ENCODE measurements at regions not wholly inside any gene's neighbourhood (a gene's known extent, or its start where the extent isn't known, plus 50 kb on each side); places are given as distances from the start of the nearest gene placed in this dataset.
A peak's percentile ranks its signal among the peaks of the same experiment; 100 is the strongest.

- Histone ChIP-seq H3K4me3 (replicated peaks in 1 of 3; ENCODE audit: low read depth in 2 of 3, low read length in 3 of 3) (peak overlapping the region in 1 of 3 experiments; percentile 52), H4K20me1 (ENCODE audit: insufficient read depth, low read length) (no peaks in the 10 kb centered on the region), H3K79me2 (ENCODE audit: insufficient read depth, low read length) (no peaks in the 10 kb centered on the region), H3K9ac (ENCODE audit: insufficient read depth, low read length, poor library complexity, severe bottlenecking) (peak overlapping the region; percentile 42), H3K9me3 (replicated peaks in 1 of 2; ENCODE audit: control insufficient read depth in 1 of 2, insufficient read depth in 1 of 2, low read length in 2 of 2) (no peaks in the 10 kb centered on the region), H3K36me3 (replicated peaks in 1 of 2; ENCODE audit: control insufficient read depth in 1 of 2, insufficient read depth in 2 of 2, low read length in 2 of 2) (no peaks in the 10 kb centered on the region), H3K27ac (ENCODE audit: low read depth in 1 of 2, low read length in 2 of 2) (peak overlapping the region; percentile 11 to 68), H2AFZ (ENCODE audit: insufficient read depth, low read depth, low read length, poor library complexity, severe bottlenecking) (peak overlapping the region; percentile 66), H3K27me3 (ENCODE audit: control insufficient read depth in 2 of 2, insufficient read depth in 2 of 2, low read length in 2 of 2) (no peaks in the 10 kb centered on the region), H3K4me2 (replicated peaks; ENCODE audit: extremely low read depth, low read length, poor library complexity, severe bottlenecking) (peak overlapping the region; percentile 69), H3K4me1 (ENCODE audit: control insufficient read depth in 1 of 2, insufficient read depth in 2 of 2, low read length in 2 of 2) (peaks cover 31 to 35% of the 10 kb centered on the region in 2 donors)
- 12% methylated on average over 9 of the region's 9 CpGs for WGBS (ENCODE audit: insufficient coverage)
- H3K27me3 Mint-ChIP-seq (ENCODE audit: low read depth in 3 of 3) = peaks cover 2 to 15% (median 14%) of the 10 kb centered on the region in 3 donors
- H3K27ac Mint-ChIP-seq = peak overlapping the region; percentile 65 to 89 (median 71)
- peak overlapping the region; percentile 77 to 89 for H3K4me3 Mint-ChIP-seq
- no peak for TF ChIP-seq CTCF (IDR thresholded peaks at IDR 0.05)
- DNase-seq = no peak
- peaks cover 45% of the 10 kb centered on the region for H3K4me1 Mint-ChIP-seq
- no peaks in the 10 kb centered on the region for H3K9me3 Mint-ChIP-seq
- intact Hi-C loops (cut with micrococcal nuclease) = no loop called here
- no peaks in the 10 kb centered on the region for H3K36me3 Mint-ChIP-seq
These were observed 79.8 kb upstream of the MEF2A start for GRCh38 chr15:99485992-99486370.

- H3K27me3 Mint-ChIP-seq (ENCODE audit: low read depth in 3 of 3) = peaks cover 2 to 15% (median 14%) of the 10 kb centered on the region in 3 donors
- peak overlapping the region in 1 of 2 donors; percentile 68 for H3K27ac ChIP-seq (ENCODE audit: low read depth in 1 of 2, low read length in 2 of 2)
- peak overlapping the region in 6 of 7 donors; percentile 11 to 75 (median 64) for H3K27ac Mint-ChIP-seq
- peak in 2 of 3 donors; percentile 64 to 72 for DNase-seq
- H3K4me3 ChIP-seq (replicated peaks in 1 of 3; ENCODE audit: low read depth in 2 of 3, low read length in 3 of 3) = peak overlapping the region; percentile 6 to 52 (median 10)
- H3K4me1 Mint-ChIP-seq = peaks cover 45% of the 10 kb centered on the region
- no peaks in the 10 kb centered on the region for H3K9me3 ChIP-seq (replicated peaks in 1 of 2; ENCODE audit: control insufficient read depth in 1 of 2, insufficient read depth in 1 of 2, low read length in 2 of 2)
- H3K4me1 ChIP-seq (ENCODE audit: control insufficient read depth in 1 of 2, insufficient read depth in 2 of 2, low read length in 2 of 2) = peaks cover 31 to 41% of the 10 kb centered on the region in 2 donors
- peak overlapping the region; percentile 42 for H3K9ac ChIP-seq (ENCODE audit: insufficient read depth, low read length, poor library complexity, severe bottlenecking)
- peak overlapping the region; percentile 77 to 89 for H3K4me3 Mint-ChIP-seq
- peak overlapping the region; percentile 66 for H2AFZ ChIP-seq (ENCODE audit: insufficient read depth, low read depth, low read length, poor library complexity, severe bottlenecking)
- H4K20me1 ChIP-seq (ENCODE audit: insufficient read depth, low read length) = no peaks in the 10 kb centered on the region
- H3K9me3 Mint-ChIP-seq = no peaks in the 10 kb centered on the region
- intact Hi-C loops (cut with micrococcal nuclease) = no loop called here
- H3K27me3 ChIP-seq (ENCODE audit: control insufficient read depth in 2 of 2, insufficient read depth in 2 of 2, low read length in 2 of 2) = no peaks in the 10 kb centered on the region
- no peaks in the 10 kb centered on the region for H3K36me3 ChIP-seq (replicated peaks in 1 of 2; ENCODE audit: control insufficient read depth in 1 of 2, insufficient read depth in 2 of 2, low read length in 2 of 2)
- no peaks in the 10 kb centered on the region for H3K79me2 ChIP-seq (ENCODE audit: insufficient read depth, low read length)
- TF ChIP-seq CTCF (IDR thresholded peaks at IDR 0.05) = no peak
- peak overlapping the region; percentile 69 for H3K4me2 ChIP-seq (replicated peaks; ENCODE audit: extremely low read depth, low read length, poor library complexity, severe bottlenecking)
- no peaks in the 10 kb centered on the region for H3K36me3 Mint-ChIP-seq
- 5% methylated on average over 22 of the region's 31 CpGs for WGBS (ENCODE audit: insufficient coverage)
These were observed 79.1 kb upstream of the MEF2A start for GRCh38 chr15:99486371-99487336.
